Activated naive CD4-positive, alpha-beta T cell treated with anti-CD3 and anti-CD28 coated beads, Interleukin-2, amount 10 ng/mL, durations not matched to agents 7 days and 5 days (primary cell): ENCODE measurements at regions not wholly inside any gene's neighbourhood (a gene's known extent, or its start where the extent isn't known, plus 50 kb on each side); places are given as distances from the start of the nearest gene placed in this dataset.
"Not testable (repeated sequence)": the region's sequence is repeated elsewhere in the genome, so short reads cannot be mapped to it uniquely, and the experiment has no call there.

ENCODE experiments used
- CTCF ChIA-PET: fragments of 350-600 bp; sonication (Branson Sonifier 250); formaldehyde crosslinking; loops from one replicate; lab custom pipeline; 2021; ENCODE audit warnings: antibody characterized with exemption; lab: Charles Lee
- DNase-seq: peaks from one replicate; pipeline ENCODE4 v3.0.0-alpha.2; 2020
- H3K27ac Mint-ChIP-seq: one replicate; pipeline ENCODE4 v1.8.0; 2021; ENCODE audit warnings: mild to moderate bottlenecking, moderate library complexity, mixed read lengths
- H3K27me3 Mint-ChIP-seq: one replicate; pipeline ENCODE4 v1.8.0; 2021; ENCODE audit warnings: mild to moderate bottlenecking, mixed read lengths
- H3K36me3 Mint-ChIP-seq: one replicate; pipeline ENCODE4 v1.8.0; 2021; ENCODE audit warnings: mixed read lengths
- H3K4me1 Mint-ChIP-seq: one replicate; pipeline ENCODE4 v1.8.0; 2021; ENCODE audit warnings: mixed read lengths
- H3K4me3 Mint-ChIP-seq: one replicate; pipeline ENCODE4 v1.8.0; 2021; ENCODE audit warnings: mild to moderate bottlenecking, moderate library complexity, mixed read lengths
- H3K9me3 Mint-ChIP-seq: one replicate; pipeline ENCODE4 v1.8.0; 2021; ENCODE audit warnings: mixed read lengths

DNA sequence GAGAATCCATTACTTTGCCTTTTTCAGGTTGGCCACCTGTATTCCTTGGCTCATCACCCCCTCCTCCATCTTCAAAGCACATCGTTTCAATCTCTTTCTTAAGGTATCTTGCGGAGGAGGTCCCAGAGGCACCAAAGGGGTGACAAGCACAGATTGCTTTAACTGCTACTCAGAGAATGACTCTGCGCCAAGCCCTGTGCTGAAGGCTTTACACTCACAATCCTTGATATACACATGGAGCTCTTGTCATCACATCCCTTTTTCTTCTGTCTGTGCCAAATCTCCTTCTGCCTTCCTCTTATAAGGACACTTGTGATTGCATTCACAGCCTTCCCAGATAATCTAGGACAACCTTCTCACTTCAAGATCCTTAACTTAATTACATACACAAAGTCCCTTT is 134.7 kb upstream of the MAMLD1 start:
- Mint-ChIP-seq H3K27me3 (peaks cover 4% of the 10 kb centered on the region), H3K4me1 (peaks cover 4% of the 10 kb centered on the region), H3K4me3 (no peak overlapping the region), H3K9me3 (no peaks in the 10 kb centered on the region), H3K27ac (no peak overlapping the region), H3K36me3 (no peaks in the 10 kb centered on the region)
- CTCF ChIA-PET, result no interaction called here
- no peak for DNase-seq

DNA sequence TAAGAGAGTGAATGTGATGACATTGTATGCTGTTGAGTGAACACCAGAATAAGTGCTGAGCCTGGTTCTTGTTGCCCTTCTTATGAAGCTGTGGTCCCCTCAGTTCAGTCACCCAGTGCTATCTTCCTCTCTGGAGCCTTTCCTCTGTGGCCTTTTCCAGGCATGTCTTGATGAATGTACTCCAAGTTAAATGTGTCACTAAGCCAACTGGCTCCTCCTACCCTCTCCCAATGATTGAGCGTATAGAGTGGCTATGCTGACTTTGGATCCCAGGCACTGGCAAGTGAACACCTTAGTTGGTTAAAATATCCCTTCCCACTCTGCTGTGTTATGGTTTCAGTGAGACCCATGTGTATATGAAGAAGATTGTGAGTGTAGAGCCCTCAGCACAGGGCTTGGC is 134.1 kb upstream of the MAMLD1 start:
- H3K9me3 Mint-ChIP-seq, result no peaks in the 10 kb centered on the region
- no peak overlapping the region for H3K4me3 Mint-ChIP-seq
- H3K36me3 Mint-ChIP-seq, result no peaks in the 10 kb centered on the region
- peaks cover 4% of the 10 kb centered on the region for H3K27me3 Mint-ChIP-seq
- CTCF ChIA-PET, result no interaction called here
- no peak overlapping the region for H3K27ac Mint-ChIP-seq
- no peak for DNase-seq
- H3K4me1 Mint-ChIP-seq, result peaks cover 4% of the 10 kb centered on the region

- Mint-ChIP-seq H3K27ac (no peak overlapping the region), H3K4me3 (no peak overlapping the region), H3K9me3 (no peaks in the 10 kb centered on the region), H3K27me3 (peaks cover 4% of the 10 kb centered on the region), H3K36me3 (no peaks in the 10 kb centered on the region), H3K4me1 (peaks cover 4% of the 10 kb centered on the region)
- DNase-seq, result no peak
- CTCF ChIA-PET, result no interaction called here
Measured at GRCh38 chrX:150229481-150229880, 133.6 kb upstream of the MAMLD1 start.

DNA sequence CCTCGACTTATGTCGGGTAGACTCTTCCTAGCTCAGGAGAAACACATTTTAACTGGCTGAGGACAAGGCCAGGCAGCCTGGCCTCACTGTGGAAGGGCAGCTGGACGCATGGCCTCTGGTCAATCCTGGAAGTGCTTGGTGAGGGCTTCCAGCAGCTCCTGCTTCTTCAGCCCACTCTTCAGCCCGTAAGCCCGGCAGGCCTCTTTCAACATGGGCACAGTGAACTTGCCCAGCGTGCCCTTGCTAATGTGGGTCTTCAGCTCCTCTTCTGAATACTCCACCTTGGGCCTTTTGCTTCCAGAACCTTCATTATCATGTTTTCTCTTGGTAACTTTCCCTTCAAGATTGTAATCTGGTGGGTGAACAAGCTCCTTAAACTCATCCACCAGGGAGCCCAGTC is 132.2 kb upstream of the MAMLD1 start:
- H3K4me1 Mint-ChIP-seq, DNase-seq, H3K27me3 Mint-ChIP-seq, H3K36me3 Mint-ChIP-seq, H3K4me3 Mint-ChIP-seq, CTCF ChIA-PET, H3K27ac Mint-ChIP-seq, H3K9me3 Mint-ChIP-seq: not testable (repeated sequence)

DNA sequence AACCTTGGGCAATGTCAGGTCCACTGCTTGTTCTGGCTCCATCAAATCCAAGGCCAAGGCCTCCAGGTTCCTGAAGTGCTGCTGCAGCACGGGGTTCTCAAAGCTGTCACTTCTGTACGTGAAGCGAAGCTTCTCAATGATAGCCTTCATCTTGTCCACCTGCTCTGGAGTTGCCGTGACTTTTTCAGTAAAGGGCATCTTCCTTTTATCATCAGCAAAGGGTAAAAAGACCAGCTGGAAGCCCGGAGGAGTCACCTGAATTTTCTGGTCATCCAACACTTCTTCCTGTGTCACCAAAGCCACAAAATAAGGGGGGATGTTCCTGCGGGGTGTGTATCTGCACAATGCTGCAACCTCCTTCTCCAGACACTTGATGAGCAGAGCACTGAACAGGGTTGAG is 131.7 kb upstream of the MAMLD1 start:
- H3K4me1 Mint-ChIP-seq, H3K4me3 Mint-ChIP-seq, H3K9me3 Mint-ChIP-seq, H3K27me3 Mint-ChIP-seq, DNase-seq, H3K27ac Mint-ChIP-seq, CTCF ChIA-PET, H3K36me3 Mint-ChIP-seq: not testable (repeated sequence)

GRCh38 chrX:150232222-150232621 is 130.9 kb upstream of the MAMLD1 start:
- CTCF ChIA-PET, H3K4me1 Mint-ChIP-seq, DNase-seq, H3K4me3 Mint-ChIP-seq, H3K9me3 Mint-ChIP-seq, H3K36me3 Mint-ChIP-seq, H3K27ac Mint-ChIP-seq, H3K27me3 Mint-ChIP-seq: not testable (repeated sequence)

GRCh38 chrX:150234126-150234525 is 129.0 kb upstream of the MAMLD1 start:
- Mint-ChIP-seq H3K4me3 (no peak overlapping the region), H3K27me3 (peaks cover 4% of the 10 kb centered on the region), H3K9me3 (no peaks in the 10 kb centered on the region), H3K27ac (no peak overlapping the region), H3K4me1 (no peaks in the 10 kb centered on the region), H3K36me3 (no peaks in the 10 kb centered on the region)
- DNase-seq, result no peak
- CTCF ChIA-PET, result no interaction called here

DNA sequence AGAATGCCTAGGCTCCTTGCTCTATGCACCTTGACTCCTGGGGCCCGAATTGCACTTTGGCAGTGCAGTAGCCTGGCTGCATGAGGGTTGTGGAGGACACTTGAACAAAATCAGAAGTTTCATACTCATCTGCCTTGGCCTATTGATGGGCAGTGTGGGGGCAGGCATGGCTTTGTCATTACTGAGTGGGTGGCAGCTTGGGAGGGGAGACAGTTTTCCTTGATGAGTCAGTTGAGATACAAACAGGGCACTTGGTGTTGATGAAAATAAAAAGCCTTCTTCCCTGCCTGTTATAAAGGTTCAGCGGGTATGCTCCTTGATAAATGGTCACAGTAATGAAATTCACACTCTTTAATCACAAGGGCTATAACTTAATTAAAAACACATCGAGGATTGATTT is 126.8 kb upstream of the MAMLD1 start:
- Mint-ChIP-seq H3K27me3 (peaks cover 3% of the 10 kb centered on the region), H3K27ac (no peak overlapping the region), H3K36me3 (no peaks in the 10 kb centered on the region), H3K4me3 (no peak overlapping the region), H3K4me1 (no peaks in the 10 kb centered on the region), H3K9me3 (no peaks in the 10 kb centered on the region)
- CTCF ChIA-PET, result no interaction called here
- DNase-seq, result no peak

GRCh38 chrX:150238632-150239382 is 124.3 kb upstream of the MAMLD1 start:
- Mint-ChIP-seq H3K9me3 (no peaks in the 10 kb centered on the region), H3K36me3 (no peaks in the 10 kb centered on the region), H3K4me1 (no peaks in the 10 kb centered on the region), H3K4me3 (no peak overlapping the region), H3K27ac (no peak overlapping the region), H3K27me3 (no peaks in the 10 kb centered on the region)
- CTCF ChIA-PET, result no interaction called here
- no peak for DNase-seq

GRCh38 chrX:150239946-150240642 is 123.0 kb upstream of the MAMLD1 start:
- DNase-seq, result no peak
- Mint-ChIP-seq H3K36me3 (no peaks in the 10 kb centered on the region), H3K27me3 (no peaks in the 10 kb centered on the region), H3K4me1 (no peaks in the 10 kb centered on the region), H3K9me3 (no peaks in the 10 kb centered on the region), H3K4me3 (no peak overlapping the region), H3K27ac (no peak overlapping the region)
- CTCF ChIA-PET, result no interaction called here

DNA sequence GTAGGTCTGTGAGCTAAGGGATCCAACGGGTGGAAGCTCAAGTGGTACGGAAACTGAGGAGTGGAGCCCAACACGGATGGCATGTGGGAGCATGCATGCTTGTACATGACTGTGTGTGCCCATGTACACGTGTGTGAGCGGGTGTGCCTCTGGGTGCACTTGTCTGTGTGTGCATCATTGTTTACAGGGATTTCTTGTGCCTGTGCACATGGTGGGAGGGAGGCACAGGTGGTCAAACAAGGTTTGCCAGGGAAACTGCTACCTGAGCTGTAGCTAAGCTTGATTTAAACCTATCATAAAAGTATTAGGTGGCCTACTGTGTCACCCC is 122.5 kb upstream of the MAMLD1 start:
- no peaks in the 10 kb centered on the region for H3K9me3 Mint-ChIP-seq
- H3K4me3 Mint-ChIP-seq, result no peak overlapping the region
- CTCF ChIA-PET, result no interaction called here
- DNase-seq, result no peak
- no peaks in the 10 kb centered on the region for H3K4me1 Mint-ChIP-seq
- no peaks in the 10 kb centered on the region for H3K36me3 Mint-ChIP-seq
- no peak overlapping the region for H3K27ac Mint-ChIP-seq
- H3K27me3 Mint-ChIP-seq, result no peaks in the 10 kb centered on the region

DNA sequence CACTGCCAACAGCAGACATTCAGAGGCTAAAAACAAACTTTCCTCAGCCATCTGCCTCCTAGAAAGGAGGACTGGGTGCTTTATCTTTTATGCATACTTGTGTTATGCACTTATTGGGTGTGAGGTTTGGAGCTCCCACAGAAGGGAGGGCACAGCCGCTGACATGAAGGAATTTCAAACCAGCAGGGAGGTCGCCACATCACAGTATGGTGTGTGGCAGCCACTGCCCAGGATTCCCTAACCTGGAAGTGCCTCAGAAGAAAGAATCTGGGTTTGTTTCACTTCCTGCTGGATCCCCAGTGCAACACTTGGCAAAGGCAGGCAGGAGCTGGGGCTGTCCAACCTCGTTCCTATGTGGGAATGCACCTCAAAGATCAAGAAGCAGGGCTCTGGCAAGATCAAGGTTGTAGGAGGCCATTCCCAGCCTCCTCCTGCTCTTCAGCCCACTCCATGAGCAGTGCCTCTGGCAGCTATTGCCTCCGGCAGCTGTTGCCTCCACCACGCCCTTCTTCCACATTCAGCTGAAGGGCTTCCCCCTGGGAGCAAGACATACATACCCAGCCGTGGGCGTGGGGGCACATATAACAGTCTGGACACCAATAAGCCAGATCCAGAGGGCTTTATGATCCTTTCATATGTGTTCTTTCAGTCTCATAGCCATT is 109.0 kb upstream of the MAMLD1 start:
- Mint-ChIP-seq H3K36me3 (no peaks in the 10 kb centered on the region), H3K4me3 (no peak overlapping the region), H3K4me1 (peaks cover 19% of the 10 kb centered on the region), H3K9me3 (no peaks in the 10 kb centered on the region), H3K27ac (no peak overlapping the region), H3K27me3 (peaks cover 5% of the 10 kb centered on the region)
- DNase-seq, result no peak
- CTCF ChIA-PET, result no interaction called here

DNA sequence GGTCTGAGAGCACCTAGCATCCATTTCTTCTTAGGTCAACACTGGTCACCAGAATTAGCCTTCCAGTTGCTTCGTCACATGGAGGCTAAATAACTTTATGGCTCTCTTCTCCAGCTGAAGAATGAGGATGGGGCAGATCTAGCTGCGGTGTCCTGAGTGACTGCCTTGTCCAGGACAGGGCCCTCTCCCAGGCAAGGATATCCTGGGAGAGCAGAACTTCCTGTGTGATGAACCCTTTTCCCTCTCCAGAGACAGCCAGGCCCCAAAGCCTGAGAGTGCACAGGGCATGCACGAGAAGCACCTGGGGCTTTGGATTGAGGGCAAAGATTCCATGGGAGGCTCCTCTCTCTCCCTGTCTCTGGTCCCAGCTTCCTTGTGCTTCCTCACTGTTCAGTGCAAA is 108.2 kb upstream of the MAMLD1 start:
- CTCF ChIA-PET, result no interaction called here
- peaks cover 19% of the 10 kb centered on the region for H3K4me1 Mint-ChIP-seq

GRCh38 chrX:150255441-150256296 is 107.4 kb upstream of the MAMLD1 start:
- peaks cover 9% of the 10 kb centered on the region for H3K27me3 Mint-ChIP-seq
- H3K4me1 Mint-ChIP-seq, result peaks cover 19% of the 10 kb centered on the region
- DNase-seq, result no peak
- no peak overlapping the region for H3K27ac Mint-ChIP-seq
- CTCF ChIA-PET, result no interaction called here
- H3K9me3 Mint-ChIP-seq, result no peaks in the 10 kb centered on the region
- H3K36me3 Mint-ChIP-seq, result no peaks in the 10 kb centered on the region
- H3K4me3 Mint-ChIP-seq, result no peak overlapping the region

More for the DNA sequence above, 108.2 kb upstream of the MAMLD1 start:
- no peak for DNase-seq
- H3K27me3 Mint-ChIP-seq, result peaks cover 9% of the 10 kb centered on the region
- H3K27ac Mint-ChIP-seq, result no peak overlapping the region
- H3K4me3 Mint-ChIP-seq, result no peak overlapping the region
- no peaks in the 10 kb centered on the region for H3K36me3 Mint-ChIP-seq
- H3K9me3 Mint-ChIP-seq, result no peaks in the 10 kb centered on the region
